ENCODE measurements at regions not wholly inside any gene's neighbourhood (a gene's known extent, or its start where the extent isn't known, plus 50 kb on each side); places are given as distances from the start of the nearest gene placed in this dataset.

- DNase-seq (ENCODE audit: low read depth) = no peak
- no peak overlapping the region for H3K4me3 ChIP-seq (ENCODE audit: low read depth, low read length)
- no peak for TF ChIP-seq CTCF (conservative IDR thresholded peaks at IDR 0.05; ENCODE audit: low read depth, low read length)
These were observed 381.2 kb downstream of the RAPGEF2 start for GRCh38 chr4:159483782-159484741.

DNA sequence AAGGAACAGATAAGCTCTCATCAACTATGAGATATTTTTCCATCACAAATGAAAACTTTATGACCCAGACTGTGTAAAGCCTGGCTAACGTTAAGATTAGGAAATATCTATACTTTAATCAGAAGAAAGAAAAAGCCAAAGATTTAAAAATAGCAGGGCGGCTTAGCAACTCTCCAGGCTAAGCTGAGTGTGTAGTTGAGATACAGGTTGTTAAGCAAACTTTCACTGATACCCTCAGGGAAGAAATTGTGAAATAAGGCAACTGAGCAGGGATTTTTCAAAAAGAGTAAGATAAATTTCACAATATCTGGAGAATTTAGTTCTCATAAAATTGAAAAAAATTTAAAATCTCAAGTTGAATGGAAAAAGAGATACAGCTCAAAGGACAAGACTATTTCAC is 382.0 kb downstream of the RAPGEF2 start:
- no peak for DNase-seq (ENCODE audit: low read depth)
- H3K4me3 ChIP-seq (ENCODE audit: low read depth, low read length) = no peak overlapping the region
- no peak for TF ChIP-seq CTCF (conservative IDR thresholded peaks at IDR 0.05; ENCODE audit: low read depth, low read length)

- H3K4me3 ChIP-seq (ENCODE audit: low read depth, low read length) = peak overlapping the region; percentile 15
- peak; percentile 20 for DNase-seq (ENCODE audit: low read depth)
- peak; percentile 91 for TF ChIP-seq CTCF (conservative IDR thresholded peaks at IDR 0.05; ENCODE audit: low read depth, low read length)
These were observed 384.4 kb downstream of the RAPGEF2 start for GRCh38 chr4:159487284-159487747.

DNA sequence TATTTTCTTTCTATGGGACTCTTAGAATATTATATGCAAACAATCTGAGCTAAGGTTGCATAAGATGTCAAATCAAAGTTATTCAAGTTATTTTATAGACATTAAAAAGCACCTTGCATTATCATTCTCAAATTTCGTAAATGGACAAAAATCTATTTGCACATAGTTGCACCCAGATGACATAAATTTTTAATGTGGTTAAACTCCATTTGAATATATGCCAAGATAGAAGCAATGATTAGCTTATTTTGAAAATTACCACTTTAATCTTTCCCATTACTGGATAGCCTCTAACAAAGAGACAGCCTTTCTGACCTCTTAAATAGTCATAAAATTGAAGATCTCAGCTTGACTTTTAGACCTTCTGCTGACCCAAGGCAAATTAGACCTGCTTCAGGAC is 386.8 kb downstream of the RAPGEF2 start:
- DNase-seq (ENCODE audit: low read depth) = no peak
- TF ChIP-seq CTCF (conservative IDR thresholded peaks at IDR 0.05; ENCODE audit: low read depth, low read length) = no peak
- no peak overlapping the region for H3K4me3 ChIP-seq (ENCODE audit: low read depth, low read length)

- no peak overlapping the region for H3K4me3 ChIP-seq (ENCODE audit: low read depth, low read length)
- TF ChIP-seq CTCF (conservative IDR thresholded peaks at IDR 0.05; ENCODE audit: low read depth, low read length) = no peak
- DNase-seq (ENCODE audit: low read depth) = no peak
These were observed 392.8 kb downstream of the RAPGEF2 start for GRCh38 chr4:159495515-159496236.

DNA sequence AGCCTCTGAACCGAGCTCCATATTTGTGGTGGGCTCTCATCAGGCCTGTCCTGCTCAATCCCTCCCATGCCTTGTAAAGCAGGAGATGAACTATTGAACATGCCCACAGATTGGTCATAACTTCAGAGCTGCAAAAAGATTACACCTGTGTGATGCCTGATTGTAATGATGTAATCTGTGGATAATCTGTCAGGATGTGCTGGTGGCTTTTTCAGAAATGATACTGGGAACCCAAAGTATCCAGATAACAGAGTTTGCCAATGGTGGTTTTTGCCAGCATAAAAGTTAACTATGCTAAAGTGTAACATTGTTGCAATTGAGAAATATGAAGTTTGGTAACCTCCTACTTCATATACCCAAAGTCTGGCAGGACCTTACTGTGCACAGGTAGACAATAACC is 393.4 kb downstream of the RAPGEF2 start:
- H3K4me3 ChIP-seq (ENCODE audit: low read depth, low read length) = no peak overlapping the region
- no peak for DNase-seq (ENCODE audit: low read depth)
- no peak for TF ChIP-seq CTCF (conservative IDR thresholded peaks at IDR 0.05; ENCODE audit: low read depth, low read length)

Data from epithelial cell of proximal tubule (primary cell).